ENCODE measurements at regions not wholly inside any gene's neighbourhood (a gene's known extent, or its start where the extent isn't known, plus 50 kb on each side); places are given as distances from the start of the nearest gene placed in this dataset.
"Not testable (repeated sequence)": the region's sequence is repeated elsewhere in the genome, so short reads cannot be mapped to it uniquely, and the experiment has no call there.

GRCh38 chr5:120831646-120832045 is 367.5 kb downstream of the PRR16 start:
- TF ChIP-seq, protein P1, sequence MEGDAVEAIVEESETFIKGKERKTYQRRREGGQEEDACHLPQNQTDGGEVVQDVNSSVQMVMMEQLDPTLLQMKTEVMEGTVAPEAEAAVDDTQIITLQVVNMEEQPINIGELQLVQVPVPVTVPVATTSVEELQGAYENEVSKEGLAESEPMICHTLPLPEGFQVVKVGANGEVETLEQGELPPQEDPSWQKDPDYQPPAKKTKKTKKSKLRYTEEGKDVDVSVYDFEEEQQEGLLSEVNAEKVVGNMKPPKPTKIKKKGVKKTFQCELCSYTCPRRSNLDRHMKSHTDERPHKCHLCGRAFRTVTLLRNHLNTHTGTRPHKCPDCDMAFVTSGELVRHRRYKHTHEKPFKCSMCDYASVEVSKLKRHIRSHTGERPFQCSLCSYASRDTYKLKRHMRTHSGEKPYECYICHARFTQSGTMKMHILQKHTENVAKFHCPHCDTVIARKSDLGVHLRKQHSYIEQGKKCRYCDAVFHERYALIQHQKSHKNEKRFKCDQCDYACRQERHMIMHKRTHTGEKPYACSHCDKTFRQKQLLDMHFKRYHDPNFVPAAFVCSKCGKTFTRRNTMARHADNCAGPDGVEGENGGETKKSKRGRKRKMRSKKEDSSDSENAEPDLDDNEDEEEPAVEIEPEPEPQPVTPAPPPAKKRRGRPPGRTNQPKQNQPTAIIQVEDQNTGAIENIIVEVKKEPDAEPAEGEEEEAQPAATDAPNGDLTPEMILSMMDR (IDR thresholded peaks at IDR 0.05 in 2 of 3, conservative IDR thresholded peaks at IDR 0.05 in 1 of 3; ENCODE audit: insufficient read depth in 2 of 3, low read depth in 1 of 3, low read length in 3 of 3) = not testable (repeated sequence)
- TF ChIP-seq RAD21 (CRISPR knock-in tag; conservative IDR thresholded peaks at IDR 0.05 in 1 of 2, IDR thresholded peaks at IDR 0.05 in 1 of 2) = not testable (repeated sequence)

Data from K562 (cell line).